ENCODE measurements at regions not wholly inside any gene's neighbourhood (a gene's known extent, or its start where the extent isn't known, plus 50 kb on each side); places are given as distances from the start of the nearest gene placed in this dataset.

GRCh38 chr13:34410678-34411077 is 531.4 kb upstream of the NBEA start:
- DNase-seq = no peak

DNA sequence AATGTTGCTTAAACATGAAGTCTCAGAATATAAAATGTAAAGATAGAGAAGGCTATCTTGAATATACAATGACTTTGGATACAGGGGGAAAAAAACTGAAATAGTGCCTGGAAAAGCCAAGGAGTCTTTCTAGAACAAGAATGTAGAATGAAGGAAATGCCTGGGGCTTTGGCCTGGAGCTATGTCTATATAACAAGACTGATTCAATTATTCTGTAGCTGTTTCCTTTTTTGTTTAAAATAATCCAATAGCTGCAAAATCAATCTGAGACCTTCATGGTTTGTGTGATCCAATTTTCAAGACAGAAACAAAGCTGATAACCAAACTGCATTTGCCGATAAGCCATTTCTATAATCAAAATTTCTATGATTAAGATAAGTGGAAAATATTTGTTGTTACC is 530.9 kb upstream of the NBEA start:
- DNase-seq = no peak

DNA sequence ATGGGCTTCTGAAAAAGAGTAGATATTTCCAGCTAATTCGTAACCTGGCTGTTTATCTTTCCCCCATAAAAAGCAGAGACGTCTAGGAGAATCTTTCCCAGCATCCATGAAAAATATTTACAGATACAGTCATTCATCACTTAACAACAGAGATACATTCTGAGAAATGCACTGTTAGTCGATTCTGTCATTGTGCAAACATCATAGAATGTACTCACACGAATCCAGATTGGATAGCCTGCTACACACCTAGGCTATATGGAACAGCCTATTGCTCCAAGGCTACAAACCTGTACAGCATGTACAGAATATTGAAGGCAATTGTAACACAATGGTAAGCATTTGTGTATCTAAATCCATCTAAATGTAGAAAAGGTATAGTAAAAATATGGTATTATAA is 530.2 kb upstream of the NBEA start:
- no peak for DNase-seq

GRCh38 chr13:34412295-34412694 is 529.8 kb upstream of the NBEA start:
- DNase-seq = no peak

DNA sequence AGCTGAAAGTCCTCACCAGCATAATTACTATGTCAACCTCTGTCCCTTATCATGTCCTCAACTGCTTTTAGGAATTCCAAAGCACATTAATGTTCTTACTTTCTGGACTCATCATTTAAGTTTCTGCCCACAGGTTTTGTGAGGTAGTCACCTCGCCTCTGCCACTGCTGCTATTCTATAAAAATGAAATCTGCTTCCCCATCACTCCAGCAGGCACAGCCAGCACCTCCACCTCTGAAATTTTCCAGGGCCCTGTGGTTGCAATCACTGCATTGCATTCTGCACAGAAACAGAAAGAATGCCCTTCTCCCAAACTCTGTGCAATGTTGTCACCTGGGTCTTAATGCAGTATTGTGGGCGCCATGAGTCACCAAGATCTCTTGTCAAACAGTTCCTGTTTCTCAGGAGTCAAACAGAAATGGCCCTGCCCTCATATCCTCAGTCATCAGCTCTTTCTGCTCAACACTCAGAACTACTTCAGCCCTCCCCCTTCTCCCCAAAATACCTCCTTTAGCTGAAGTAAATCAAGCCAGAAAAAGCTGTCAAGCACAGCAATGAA is 529.2 kb upstream of the NBEA start:
- DNase-seq = no peak

- DNase-seq = no peak
These were observed 528.4 kb upstream of the NBEA start for GRCh38 chr13:34413538-34414210.

DNA sequence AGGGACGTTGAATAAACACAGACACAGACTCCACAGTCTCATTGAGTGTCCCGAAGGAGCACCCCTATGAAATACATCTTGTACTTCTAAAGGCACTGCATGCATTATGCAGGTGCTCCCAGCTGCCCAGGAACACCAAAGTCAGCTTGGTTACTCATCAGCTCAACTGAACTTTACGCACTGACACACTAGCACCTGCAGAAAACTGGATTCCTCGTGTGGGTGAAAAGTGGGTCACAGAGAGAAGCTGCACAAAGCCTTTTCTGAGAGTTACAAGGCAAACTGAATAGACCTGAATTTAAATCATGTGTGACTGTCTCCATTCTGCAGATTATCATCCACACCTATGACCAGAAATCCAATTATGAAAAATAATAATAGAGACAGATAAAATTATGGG is 527.5 kb upstream of the NBEA start:
- no peak for DNase-seq

DNA sequence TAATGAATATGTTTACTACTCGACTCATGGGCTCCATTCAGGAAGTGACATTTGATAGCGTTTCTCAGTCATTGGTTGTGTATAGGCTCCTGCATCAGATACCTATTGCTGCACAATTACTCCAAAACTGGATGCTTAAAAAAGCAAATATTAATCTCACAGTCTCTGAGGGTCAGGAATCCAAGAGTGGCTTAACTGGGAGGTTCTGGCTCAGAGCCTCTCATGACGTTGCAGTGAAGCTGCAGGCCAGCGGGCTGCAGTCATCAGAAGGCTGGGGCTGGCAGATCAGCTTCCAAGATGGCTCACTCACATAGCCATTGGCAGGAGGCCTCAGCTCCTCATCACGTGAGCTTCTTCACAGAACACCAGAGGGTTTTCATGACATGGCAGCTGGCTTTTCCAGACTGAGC is 525.1 kb upstream of the NBEA start:
- DNase-seq = peak in 22 of 51 donors; percentile 7 to 71 (median 22)

- DNase-seq = no peak
These were observed 524.2 kb upstream of the NBEA start for GRCh38 chr13:34417896-34418295.

- DNase-seq = peak in 1 of 51 donors; percentile 25
These were observed 523.0 kb upstream of the NBEA start for GRCh38 chr13:34419025-34419424.

GRCh38 chr13:34419755-34420154 is 522.3 kb upstream of the NBEA start:
- DNase-seq = no peak

DNA sequence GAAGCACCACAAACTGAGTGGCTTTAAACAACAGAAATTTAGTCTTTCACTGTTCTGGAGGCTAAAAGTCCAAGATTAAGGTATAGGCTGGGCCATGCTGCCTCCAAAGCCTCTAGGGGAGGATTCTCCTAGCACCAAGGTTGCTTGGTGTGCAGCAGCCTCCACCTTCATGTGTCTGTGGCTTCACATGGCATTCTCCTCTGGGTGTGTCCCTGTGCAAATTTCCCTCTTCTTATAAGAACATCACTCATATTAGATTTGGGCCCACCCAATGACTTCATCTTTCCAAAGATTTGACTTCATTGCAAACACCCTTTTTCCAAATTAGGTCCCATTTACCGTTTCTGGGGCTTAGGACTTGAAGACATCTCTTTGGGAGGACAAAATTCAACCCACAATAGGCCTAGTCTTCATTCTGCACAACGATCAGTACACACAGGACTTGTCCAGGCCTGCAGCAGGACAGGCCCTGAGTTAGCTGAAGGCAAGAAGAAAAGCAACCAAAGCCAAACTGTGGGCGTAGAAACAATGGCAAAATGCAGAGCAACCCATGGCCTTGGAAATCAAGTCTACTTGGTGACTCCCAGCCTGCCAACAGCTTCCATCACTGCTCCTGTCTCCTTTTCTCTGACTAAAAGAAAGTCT is 521.2 kb upstream of the NBEA start:
- DNase-seq = no peak

- no peak for DNase-seq
These were observed 520.7 kb upstream of the NBEA start for GRCh38 chr13:34421347-34421719.

GRCh38 chr13:34421858-34422475 is 520.1 kb upstream of the NBEA start:
- DNase-seq = no peak

- DNase-seq = no peak
These were observed 519.1 kb upstream of the NBEA start for GRCh38 chr13:34422956-34423355.

DNA sequence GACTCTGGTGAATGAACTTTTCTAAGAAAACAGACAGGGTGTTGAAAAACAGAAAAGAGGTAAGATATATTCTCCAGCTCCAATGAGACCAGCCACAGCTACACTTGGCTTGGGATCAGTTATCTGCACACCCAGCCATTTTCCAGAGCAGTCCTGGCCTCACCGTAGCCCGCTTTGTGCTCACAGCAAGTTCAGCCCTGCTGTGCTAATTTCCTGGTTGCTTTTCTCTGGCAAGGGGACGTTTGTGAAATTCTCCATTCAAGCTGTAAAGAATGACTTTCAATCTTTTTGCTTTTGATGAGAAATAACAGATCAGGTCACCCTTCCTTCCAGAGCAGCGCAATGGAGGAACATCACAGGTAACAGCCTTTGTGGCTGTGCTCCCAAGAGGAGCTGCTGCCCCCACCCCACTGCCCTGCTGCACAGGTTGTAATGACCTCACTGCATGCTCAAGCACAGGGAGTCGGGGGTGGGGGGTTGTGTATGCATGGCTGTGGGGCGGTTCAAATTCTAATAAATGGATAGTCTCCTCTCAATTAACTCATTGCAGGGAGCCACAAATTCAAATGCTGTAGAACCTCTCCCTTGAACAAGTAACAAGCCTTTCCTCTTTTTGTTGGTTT is 516.6 kb upstream of the NBEA start:
- no peak for DNase-seq

DNA sequence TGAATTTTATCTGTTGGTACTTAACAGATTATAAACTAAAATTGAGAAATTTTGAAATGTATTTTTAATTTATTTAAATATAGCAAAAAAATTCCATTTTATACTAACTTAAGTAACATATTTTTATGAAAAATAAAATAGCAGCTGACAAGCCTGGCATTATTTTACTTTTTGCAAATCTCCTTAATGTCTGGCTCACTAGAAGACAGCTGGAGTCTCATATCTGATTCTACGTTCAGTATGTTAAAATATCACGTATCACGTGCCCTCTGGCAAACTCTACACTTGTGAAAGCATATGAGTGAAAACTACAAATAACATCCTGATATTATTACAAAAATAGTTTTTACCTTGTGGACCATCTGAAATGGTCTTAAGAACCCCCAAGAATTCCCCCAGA is 513.2 kb upstream of the NBEA start:
- no peak for DNase-seq

GRCh38 chr13:34430294-34430693 is 511.8 kb upstream of the NBEA start:
- no peak for DNase-seq

GRCh38 chr13:34431827-34432581 is 510.1 kb upstream of the NBEA start:
- no peak for DNase-seq

- no peak for DNase-seq
These were observed 506.7 kb upstream of the NBEA start for GRCh38 chr13:34435338-34435737.

DNA sequence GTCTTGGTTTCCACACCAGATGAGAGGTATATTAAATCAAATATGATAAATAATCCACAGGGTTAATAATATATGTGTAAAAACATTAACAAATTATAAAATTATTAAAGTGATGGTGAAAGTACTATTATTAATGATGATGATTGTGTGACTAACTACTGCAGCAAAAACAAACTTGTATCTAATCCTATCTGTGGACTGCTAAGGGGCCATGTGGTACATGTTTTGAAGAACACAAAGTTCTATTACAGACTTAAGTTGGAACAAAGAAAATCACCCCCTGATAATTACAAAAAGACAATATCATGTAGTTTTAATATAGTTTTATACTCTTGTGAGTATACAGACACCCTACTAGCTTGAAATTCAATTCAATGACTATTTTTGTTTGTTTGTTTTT is 504.2 kb upstream of the NBEA start:
- no peak for DNase-seq

- no peak for DNase-seq
These were observed 489.2 kb upstream of the NBEA start for GRCh38 chr13:34452831-34453230.

All from hypothalamus (tissue), 51 donors.